GM12872 (cell line): ENCODE measurements at regions not wholly inside any gene's neighbourhood (a gene's known extent, or its start where the extent isn't known, plus 50 kb on each side); places are given as distances from the start of the nearest gene placed in this dataset.

Experiments used
- TF ChIP-seq, protein P1 (sequence below): IDR thresholded peaks from 3 replicates; pipeline ENCODE4 v1.5.1; 2011; ENCODE audit warnings: low read depth, mild to moderate bottlenecking, low read length, moderate library complexity; ENCODE audit not compliant: insufficient read depth

DNA sequence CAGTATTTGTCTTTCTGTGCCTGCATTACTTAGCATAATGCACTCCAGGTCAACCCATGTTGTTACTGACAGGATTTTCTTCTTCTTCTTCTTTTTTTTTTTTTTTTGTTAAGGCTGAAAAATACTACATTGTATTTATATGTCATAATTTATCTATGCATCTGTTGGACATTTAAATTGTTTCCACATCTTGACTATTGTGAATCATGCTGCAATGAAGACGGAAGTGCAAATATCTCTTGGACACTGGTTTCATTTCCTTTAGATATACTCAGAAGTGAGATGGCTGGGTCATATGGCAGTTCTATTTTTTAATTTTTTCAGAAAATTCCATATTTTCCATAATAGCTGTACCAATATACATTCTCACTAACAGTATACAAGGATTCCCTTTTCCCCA, 272.7 kb upstream of the PMFBP1 start:
- TF ChIP-seq, protein P1, sequence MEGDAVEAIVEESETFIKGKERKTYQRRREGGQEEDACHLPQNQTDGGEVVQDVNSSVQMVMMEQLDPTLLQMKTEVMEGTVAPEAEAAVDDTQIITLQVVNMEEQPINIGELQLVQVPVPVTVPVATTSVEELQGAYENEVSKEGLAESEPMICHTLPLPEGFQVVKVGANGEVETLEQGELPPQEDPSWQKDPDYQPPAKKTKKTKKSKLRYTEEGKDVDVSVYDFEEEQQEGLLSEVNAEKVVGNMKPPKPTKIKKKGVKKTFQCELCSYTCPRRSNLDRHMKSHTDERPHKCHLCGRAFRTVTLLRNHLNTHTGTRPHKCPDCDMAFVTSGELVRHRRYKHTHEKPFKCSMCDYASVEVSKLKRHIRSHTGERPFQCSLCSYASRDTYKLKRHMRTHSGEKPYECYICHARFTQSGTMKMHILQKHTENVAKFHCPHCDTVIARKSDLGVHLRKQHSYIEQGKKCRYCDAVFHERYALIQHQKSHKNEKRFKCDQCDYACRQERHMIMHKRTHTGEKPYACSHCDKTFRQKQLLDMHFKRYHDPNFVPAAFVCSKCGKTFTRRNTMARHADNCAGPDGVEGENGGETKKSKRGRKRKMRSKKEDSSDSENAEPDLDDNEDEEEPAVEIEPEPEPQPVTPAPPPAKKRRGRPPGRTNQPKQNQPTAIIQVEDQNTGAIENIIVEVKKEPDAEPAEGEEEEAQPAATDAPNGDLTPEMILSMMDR, result no peak

DNA sequence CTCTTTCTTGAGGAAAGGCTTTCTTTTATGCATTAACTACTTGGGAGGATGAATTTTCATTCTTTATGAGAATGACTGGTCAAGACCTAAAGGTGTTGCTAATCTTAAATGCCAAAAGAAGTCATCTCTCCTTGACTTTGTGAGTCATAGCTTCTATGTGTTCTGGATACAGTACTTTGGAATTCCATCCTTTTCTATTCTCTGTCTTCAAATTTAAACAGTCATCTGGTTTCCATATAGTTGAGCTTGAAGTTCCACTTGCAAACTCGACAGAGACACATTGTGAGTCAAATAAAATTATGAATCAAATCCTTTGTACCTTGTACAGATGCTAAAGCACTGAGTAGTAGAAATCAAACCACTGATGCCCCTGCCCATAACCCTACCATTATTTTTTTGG, 271.9 kb upstream of the PMFBP1 start:
- TF ChIP-seq, protein P1, result no peak

GRCh38 chr16:72442385-72443158, 270.6 kb upstream of the PMFBP1 start:
- TF ChIP-seq, protein P1, result no peak

- TF ChIP-seq, protein P1, result no peak
Observed at GRCh38 chr16:72437891-72438290, 265.9 kb upstream of the PMFBP1 start.

- TF ChIP-seq, protein P1, result no peak
Observed at GRCh38 chr16:72434159-72434558, 262.2 kb upstream of the PMFBP1 start.

DNA sequence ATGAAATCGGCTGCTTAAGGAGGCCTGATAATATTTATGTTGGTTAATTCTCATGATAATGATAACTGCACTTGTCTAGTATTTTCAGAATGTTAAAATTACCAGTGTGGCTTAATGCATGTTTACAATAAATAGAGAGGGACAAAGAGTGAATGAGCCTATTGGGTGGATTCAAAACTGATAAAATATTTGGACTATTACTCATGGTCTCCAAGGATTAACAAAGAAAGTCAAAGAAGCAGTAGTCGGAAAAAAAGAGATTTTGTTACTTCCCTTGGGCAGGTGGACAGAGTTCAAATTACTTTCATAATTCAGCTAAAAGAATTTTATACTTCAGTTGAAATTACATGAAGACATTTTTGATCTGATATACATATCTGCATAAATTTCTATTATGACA, 258.2 kb upstream of the PMFBP1 start:
- TF ChIP-seq, protein P1, result no peak

DNA sequence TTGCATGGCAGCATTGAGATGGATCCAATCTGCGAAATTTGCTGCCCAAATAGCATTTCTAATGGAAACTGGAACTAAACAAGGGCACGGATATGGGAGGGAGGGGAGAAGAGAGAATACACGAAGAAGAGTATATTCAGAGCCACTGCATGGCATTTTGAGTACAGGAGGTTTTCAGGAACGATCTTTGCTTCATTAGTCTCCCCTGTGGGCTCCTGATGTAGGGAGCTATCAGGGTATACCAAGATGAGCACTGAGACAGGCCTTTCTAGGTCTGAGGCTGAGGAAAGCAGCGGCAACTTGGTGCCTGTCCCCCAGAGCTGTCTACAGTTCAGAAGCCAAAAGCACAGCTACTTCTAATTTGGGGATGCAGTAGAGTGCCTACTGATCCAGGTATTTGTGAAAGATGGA, 257.7 kb upstream of the PMFBP1 start:
- TF ChIP-seq, protein P1, result no peak
